Ectodermal cell (in vitro differentiated cells): ENCODE measurements at regions not wholly inside any gene's neighbourhood (a gene's known extent, or its start where the extent isn't known, plus 50 kb on each side); places are given as distances from the start of the nearest gene placed in this dataset.
"Not testable (repeated sequence)": the region's sequence is repeated elsewhere in the genome, so short reads cannot be mapped to it uniquely, and the experiment has no call there.

ENCODE experiments used
- H3K27ac ChIP-seq: 2 replicates; pipeline ENCODE4 v1.7.0; 2013; ENCODE audit warnings: mild to moderate bottlenecking, low read depth, low read length; ENCODE audit not compliant: insufficient read depth, poor library complexity, severe bottlenecking
- H3K27me3 ChIP-seq: 2 replicates; pipeline ENCODE4 v1.7.0; 2013; ENCODE audit warnings: mild to moderate bottlenecking, low read length; ENCODE audit not compliant: insufficient read depth, control insufficient read depth, poor library complexity, severe bottlenecking
- H3K36me3 ChIP-seq: one replicate; pipeline ENCODE4 v1.7.0; 2013; ENCODE audit warnings: low read length; ENCODE audit not compliant: control insufficient read depth, insufficient read depth
- H3K4me1 ChIP-seq: one replicate; pipeline ENCODE4 v1.7.0; 2013; ENCODE audit warnings: low read length; ENCODE audit not compliant: control insufficient read depth, insufficient read depth
- H3K4me3 ChIP-seq: 2 replicates; pipeline ENCODE4 v1.7.0; 2013; ENCODE audit warnings: low read depth, low read length, control low read depth; ENCODE audit not compliant: insufficient read depth
- H3K9me3 ChIP-seq: 2 replicates; pipeline ENCODE4 v1.7.0; 2013; ENCODE audit warnings: mild to moderate bottlenecking, low read length, moderate library complexity; ENCODE audit not compliant: control insufficient read depth
- WGBS, 2 experiments: methylation state at CpG; one replicate each; pipeline ENCODE4 v1.1.7; 2013; ENCODE audit warnings: missing lambda C conversion rate in 2 of 2; 5-methylcytosine and 5-hydroxymethylcytosine counted together

DNA sequence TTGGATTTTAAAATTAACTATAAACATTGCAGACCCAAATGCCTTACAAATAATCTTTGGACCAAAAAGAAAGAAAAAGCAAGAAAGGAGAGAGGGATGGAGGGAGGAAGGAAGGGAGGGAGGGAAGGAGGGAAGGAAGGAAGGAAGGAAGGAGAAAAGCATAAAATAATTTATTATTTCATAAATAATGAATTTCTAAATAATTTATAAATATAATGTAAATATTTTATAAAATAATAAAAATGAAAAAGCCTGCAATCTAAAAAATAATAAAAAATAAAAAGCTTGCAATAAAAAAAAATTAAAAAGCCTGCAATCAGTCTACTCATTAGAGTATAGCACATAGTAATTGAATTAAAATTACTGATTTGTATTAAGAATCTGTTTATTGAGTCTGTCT is 614.3 kb downstream of the ISL1 start:
- Histone ChIP-seq H3K4me1 (no peaks in the 10 kb centered on the region), H3K27ac (no peak overlapping the region), H3K27me3 (peaks cover 88% of the 10 kb centered on the region), H3K9me3 (no peaks in the 10 kb centered on the region), H3K4me3 (no peak overlapping the region), H3K36me3 (no peaks in the 10 kb centered on the region)

DNA sequence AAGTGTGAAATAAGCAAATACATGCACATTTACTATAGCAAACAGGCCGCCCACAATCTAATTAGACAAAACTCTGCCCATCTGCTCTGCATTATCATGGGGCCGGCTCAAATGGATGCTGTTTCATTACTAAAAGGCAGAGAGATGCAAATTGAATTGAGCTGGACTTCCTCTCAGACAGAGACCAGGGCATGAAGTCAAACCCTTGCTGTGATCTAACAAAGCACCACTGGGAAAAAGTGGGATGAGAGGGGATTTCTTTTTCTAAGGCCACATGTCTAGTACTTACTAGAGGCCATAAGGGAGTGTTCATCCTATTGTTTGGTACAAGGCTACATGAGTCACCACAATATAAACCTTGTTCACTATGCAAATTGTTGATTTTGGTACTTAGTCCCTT is 614.7 kb downstream of the ISL1 start:
- H3K4me1 ChIP-seq, result no peaks in the 10 kb centered on the region
- H3K27me3 ChIP-seq, result peaks cover 91% of the 10 kb centered on the region
- H3K27ac ChIP-seq, result no peak overlapping the region
- WGBS, 2 experiments, result 60 to 63% methylated on average over 2 of the region's 2 CpGs
- no peaks in the 10 kb centered on the region for H3K36me3 ChIP-seq
- no peak overlapping the region for H3K4me3 ChIP-seq
- H3K9me3 ChIP-seq, result no peaks in the 10 kb centered on the region

DNA sequence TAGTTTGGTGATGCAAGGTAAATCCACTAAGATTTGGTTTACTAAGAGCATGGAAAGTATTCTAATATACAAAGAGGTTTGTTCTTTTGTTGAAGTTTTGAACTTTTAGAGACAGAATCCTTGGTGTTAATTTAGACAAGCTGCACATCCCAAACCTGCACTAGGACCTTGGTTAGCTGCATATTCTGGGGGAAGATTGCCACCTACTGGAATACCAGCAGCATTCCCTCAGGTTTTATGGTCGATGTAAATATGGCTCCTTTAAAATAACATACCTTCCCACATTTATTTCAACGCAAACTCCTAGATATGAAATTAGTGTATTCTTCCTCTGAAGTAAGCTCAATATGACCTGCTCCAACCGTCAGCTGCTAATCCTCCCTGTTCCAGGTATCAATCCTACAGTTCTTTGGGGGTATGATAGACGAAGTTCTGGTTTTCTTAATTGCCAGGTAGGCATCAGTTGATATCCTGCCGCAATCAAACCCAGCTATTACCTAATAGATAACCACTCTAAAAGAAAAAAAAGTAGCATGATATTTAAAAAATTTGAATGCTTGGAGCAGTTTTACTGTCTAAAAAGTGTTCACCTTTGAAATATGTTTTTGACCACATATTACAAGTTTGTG is 624.1 kb downstream of the ISL1 start:
- H3K27me3 ChIP-seq, result peaks cover 23% of the 10 kb centered on the region

DNA sequence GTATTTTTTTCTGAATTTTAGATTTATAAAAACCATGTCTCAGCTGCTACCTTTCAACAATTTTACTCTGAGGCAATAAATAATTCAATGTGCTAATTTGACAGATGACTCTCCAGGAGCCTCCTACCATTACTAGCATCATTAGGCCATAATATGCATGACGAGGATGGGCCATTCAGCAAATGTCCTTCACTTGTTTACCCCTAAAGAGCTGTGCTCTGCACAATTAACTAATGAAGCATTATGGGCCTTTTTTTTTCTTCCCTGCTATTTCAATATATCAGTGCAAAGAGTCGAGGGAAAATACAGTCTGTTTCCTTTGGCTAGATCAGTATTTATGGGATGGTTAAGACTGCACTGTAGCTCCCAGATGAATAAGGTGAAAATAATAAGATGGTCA is 627.2 kb downstream of the ISL1 start:
- H3K27ac ChIP-seq, result no peak overlapping the region
- H3K27me3 ChIP-seq, result peaks cover 5% of the 10 kb centered on the region
- no peaks in the 10 kb centered on the region for H3K4me1 ChIP-seq
- H3K4me3 ChIP-seq, result no peak overlapping the region
- WGBS, 2 experiments, result 84 to 95% methylated on average over 2 of the region's 2 CpGs
- H3K36me3 ChIP-seq, result no peaks in the 10 kb centered on the region
- H3K9me3 ChIP-seq, result no peaks in the 10 kb centered on the region

More for the DNA sequence above, 624.1 kb downstream of the ISL1 start:
- Histone ChIP-seq H3K9me3 (no peaks in the 10 kb centered on the region), H3K4me3 (no peak overlapping the region), H3K36me3 (no peaks in the 10 kb centered on the region), H3K27ac (no peak overlapping the region), H3K4me1 (no peaks in the 10 kb centered on the region)
- WGBS, 2 experiments, result 31 to 43% methylated on average over 4 to 5 of the region's 5 CpGs

DNA sequence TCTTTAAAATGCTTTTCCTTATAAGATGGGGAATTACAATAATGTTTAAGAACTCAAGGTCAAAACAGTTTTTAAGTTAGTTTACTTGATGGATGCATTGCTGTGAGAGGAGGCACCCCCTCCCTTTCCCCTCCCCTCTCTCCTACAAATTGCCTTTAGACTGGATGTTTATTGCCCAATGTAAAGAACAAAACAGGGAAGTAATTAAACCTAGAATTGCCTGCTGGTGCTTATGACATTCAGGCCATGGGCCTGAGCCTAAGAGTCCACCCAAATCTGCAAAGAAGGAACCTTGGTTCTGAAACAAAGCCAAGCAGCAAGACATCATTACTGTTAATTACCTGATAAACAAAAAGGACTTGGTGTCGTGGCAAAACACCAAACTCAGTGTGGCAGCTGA is 630.3 kb downstream of the ISL1 start:
- Histone ChIP-seq H3K36me3 (no peaks in the 10 kb centered on the region), H3K9me3 (no peaks in the 10 kb centered on the region), H3K4me3 (no peak overlapping the region), H3K27ac (no peak overlapping the region), H3K27me3 (no peaks in the 10 kb centered on the region), H3K4me1 (no peaks in the 10 kb centered on the region)
- 19 to 24% methylated on average over 1 of the region's 1 CpG for WGBS, 2 experiments

DNA sequence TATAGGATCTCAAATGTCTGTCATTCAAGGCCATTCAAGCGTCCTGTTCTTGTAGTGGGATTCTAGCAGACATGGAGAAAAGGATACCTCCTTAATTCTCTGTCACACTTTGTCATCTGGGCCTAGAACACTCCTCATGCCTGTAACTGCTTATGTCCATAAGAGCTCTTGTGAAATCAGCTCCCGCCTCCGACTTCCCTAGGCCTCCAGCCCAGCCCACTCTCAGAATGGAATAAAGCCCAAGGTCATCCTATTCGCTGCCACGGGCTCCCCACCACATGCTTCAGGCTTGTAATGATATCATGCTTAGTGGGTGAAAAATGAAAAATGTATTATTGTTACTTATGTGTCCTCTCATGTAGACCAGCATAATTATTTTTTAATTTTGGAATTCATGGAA is 632.5 kb downstream of the ISL1 start:
- no peaks in the 10 kb centered on the region for H3K9me3 ChIP-seq
- no peak overlapping the region for H3K27ac ChIP-seq
- 90% methylated on average over 5 of the region's 5 CpGs for WGBS, 2 experiments
- no peak overlapping the region for H3K4me3 ChIP-seq
- H3K27me3 ChIP-seq, result no peaks in the 10 kb centered on the region
- H3K4me1 ChIP-seq, result no peaks in the 10 kb centered on the region
- H3K36me3 ChIP-seq, result no peaks in the 10 kb centered on the region

DNA sequence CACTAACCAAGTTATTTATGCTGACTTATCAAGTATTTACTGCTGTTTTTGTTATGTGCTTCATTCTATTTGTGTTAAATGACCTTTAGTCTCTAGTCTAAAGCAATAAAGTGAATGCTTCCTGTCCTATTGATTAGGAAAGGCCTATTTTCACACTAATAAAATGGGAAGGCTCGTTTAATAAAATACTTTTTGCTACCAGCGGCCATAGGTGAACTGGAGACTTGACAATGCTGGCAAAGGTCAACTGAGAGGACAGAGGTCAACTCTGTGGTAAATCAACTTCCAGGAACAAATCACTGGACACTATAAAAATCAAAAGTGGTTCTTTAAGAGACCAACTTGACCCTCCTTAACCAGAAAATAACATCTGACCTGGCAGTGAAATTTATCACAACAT is 634.3 kb downstream of the ISL1 start:
- H3K9me3 ChIP-seq, result no peaks in the 10 kb centered on the region
- H3K36me3 ChIP-seq, result no peaks in the 10 kb centered on the region
- H3K4me3 ChIP-seq, result no peak overlapping the region
- no peaks in the 10 kb centered on the region for H3K4me1 ChIP-seq
- no peaks in the 10 kb centered on the region for H3K27me3 ChIP-seq
- WGBS, 2 experiments, result 95 to 100% methylated on average over 2 of the region's 2 CpGs
- H3K27ac ChIP-seq, result no peak overlapping the region

DNA sequence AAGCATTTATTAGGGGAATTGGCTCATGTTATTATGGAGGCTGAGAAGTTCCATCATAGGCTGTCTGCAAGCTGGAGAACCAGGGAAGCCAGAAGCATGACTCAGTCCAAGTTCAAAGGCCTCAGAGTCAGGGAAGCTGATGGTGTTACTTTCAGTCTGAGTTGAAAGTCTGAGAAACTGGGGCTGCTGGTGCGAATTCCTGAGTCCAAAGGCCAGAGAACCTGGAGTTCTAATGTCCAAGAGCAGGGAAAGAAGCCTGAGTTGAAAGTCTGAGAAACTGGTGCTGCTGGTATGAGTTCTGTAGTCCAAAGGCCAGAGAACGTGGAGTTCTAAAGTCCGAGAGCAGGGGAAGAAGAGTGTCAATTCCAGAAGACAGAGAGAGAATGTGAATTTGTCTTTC is 641.1 kb downstream of the ISL1 start:
- no peaks in the 10 kb centered on the region for H3K9me3 ChIP-seq
- no peak overlapping the region for H3K4me3 ChIP-seq
- 60 to 63% methylated on average over 3 of the region's 3 CpGs for WGBS, 2 experiments
- H3K36me3 ChIP-seq, result no peaks in the 10 kb centered on the region
- no peak overlapping the region for H3K27ac ChIP-seq
- H3K27me3 ChIP-seq, result no peaks in the 10 kb centered on the region
- H3K4me1 ChIP-seq, result no peaks in the 10 kb centered on the region

DNA sequence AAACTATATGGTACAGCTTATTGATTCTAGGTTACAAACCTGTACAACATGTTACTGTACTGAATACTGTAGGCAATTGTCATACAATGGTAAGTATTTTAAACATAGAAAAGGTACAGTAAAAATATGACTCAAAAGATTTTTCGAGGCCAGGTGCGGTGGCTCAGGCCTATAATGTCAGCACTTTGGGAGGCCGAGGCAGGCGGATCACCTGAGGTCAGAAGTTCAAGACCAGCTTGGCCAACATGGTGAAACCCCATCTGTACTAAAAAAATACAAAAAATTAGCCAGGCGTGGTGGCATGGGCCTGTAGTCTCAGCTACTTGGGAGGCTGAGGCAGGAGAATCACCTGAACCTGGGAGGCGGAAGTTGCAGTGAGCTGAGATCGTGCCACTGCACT is 646.6 kb downstream of the ISL1 start:
- H3K4me3 ChIP-seq, H3K27me3 ChIP-seq, H3K27ac ChIP-seq, H3K36me3 ChIP-seq, H3K4me1 ChIP-seq, H3K9me3 ChIP-seq: not testable (repeated sequence)
- 91 to 96% methylated on average over 7 of the region's 7 CpGs for WGBS, 2 experiments

DNA sequence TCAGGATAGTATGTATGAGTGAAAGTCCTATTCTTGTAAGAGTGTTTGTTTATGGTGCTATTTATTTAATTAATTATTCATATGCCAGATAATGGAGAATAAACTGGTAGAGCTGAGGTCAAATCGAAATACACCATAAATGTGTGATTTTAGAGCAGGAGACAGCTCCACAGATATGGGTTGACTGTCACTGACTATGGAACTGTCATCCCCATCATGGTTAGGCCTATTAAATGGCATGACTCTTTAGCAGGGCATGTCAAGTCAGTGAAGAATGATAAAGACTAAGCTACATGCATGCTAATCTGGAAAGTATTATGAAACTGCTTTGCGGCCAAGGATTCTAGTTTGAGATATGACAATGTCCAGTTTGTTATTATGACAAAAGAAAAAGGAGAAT is 658.6 kb downstream of the ISL1 start:
- WGBS, 2 experiments, result 92 to 95% methylated on average over 2 of the region's 2 CpGs
- Histone ChIP-seq H3K36me3 (no peaks in the 10 kb centered on the region), H3K27ac (no peak overlapping the region), H3K9me3 (no peaks in the 10 kb centered on the region), H3K27me3 (no peaks in the 10 kb centered on the region), H3K4me1 (no peaks in the 10 kb centered on the region), H3K4me3 (no peak overlapping the region)

DNA sequence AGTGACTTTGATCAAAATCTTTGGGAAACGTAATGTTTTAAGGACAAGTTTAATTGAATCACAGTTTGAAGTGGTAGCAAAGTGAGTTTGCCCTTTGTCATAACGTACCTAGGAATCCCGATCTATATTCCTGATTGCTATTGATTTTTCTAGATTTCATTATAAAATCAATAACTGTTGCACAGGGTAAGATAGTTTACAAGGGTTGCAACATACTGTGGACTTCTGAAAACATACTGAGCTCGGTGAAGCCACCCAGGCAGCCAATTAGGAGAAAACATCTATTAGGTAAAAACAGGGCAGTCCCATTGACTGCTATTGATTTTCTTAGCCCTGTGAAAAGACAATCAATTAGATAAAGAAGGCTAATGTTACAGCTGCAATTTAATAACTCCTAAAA is 659.9 kb downstream of the ISL1 start:
- Histone ChIP-seq H3K27me3 (no peaks in the 10 kb centered on the region), H3K36me3 (no peaks in the 10 kb centered on the region), H3K4me3 (no peak overlapping the region), H3K9me3 (no peaks in the 10 kb centered on the region), H3K27ac (no peak overlapping the region), H3K4me1 (no peaks in the 10 kb centered on the region)
- 83 to 86% methylated on average over 2 to 3 of the region's 4 CpGs for WGBS, 2 experiments
